ENCODE measurements at regions not wholly inside any gene's neighbourhood (a gene's known extent, or its start where the extent isn't known, plus 50 kb on each side); places are given as distances from the start of the nearest gene placed in this dataset.

DNA sequence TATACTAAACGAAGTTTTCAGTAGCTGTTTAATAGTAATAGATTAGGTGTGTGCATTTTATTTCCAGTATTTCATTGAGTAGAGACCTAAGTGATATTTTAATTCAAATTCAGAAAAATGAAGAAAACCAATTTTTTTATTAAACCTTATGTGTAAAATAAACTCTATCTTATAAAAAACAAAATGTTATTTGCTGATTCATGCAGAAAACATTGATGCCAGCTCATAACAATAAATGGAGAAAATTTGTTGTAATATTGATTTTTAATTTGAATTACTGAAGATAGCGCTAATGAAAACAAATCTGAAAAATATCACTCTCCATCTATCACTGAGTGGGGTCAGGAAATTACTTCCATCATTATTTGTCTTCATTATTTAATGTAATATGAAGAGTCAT, 1177.8 kb upstream of the SEMA6A start:
- Histone ChIP-seq H3K4me3 (no peak overlapping the region), H3K9me3 (ENCODE audit: control insufficient read depth in 4 of 4, insufficient read depth in 3 of 4, low read length in 3 of 4) (peaks cover 0 to 3% (median under 1%) of the 10 kb centered on the region in 4 donors), H3K36me3 (ENCODE audit: control insufficient read depth in 4 of 4, insufficient read depth in 4 of 4, low read length in 4 of 4) (no peaks in the 10 kb centered on the region), H3K27ac (ENCODE audit: low read depth in 1 of 2, low read length in 1 of 2) (no peak overlapping the region), H3K27me3 (ENCODE audit: control insufficient read depth in 3 of 3, insufficient read depth in 3 of 3, low read length in 2 of 3) (no peaks in the 10 kb centered on the region), H3K9ac (ENCODE audit: insufficient read depth in 1 of 2, low read length in 2 of 2) (no peak overlapping the region), H3K4me1 (ENCODE audit: control insufficient read depth in 5 of 5, insufficient read depth in 5 of 5, low read length in 5 of 5) (no peaks in the 10 kb centered on the region)
- no peak for ATAC-seq (ENCODE audit: insufficient read depth, low FRiP score)
- DNase-seq = no peak
- TF ChIP-seq, protein P1, sequence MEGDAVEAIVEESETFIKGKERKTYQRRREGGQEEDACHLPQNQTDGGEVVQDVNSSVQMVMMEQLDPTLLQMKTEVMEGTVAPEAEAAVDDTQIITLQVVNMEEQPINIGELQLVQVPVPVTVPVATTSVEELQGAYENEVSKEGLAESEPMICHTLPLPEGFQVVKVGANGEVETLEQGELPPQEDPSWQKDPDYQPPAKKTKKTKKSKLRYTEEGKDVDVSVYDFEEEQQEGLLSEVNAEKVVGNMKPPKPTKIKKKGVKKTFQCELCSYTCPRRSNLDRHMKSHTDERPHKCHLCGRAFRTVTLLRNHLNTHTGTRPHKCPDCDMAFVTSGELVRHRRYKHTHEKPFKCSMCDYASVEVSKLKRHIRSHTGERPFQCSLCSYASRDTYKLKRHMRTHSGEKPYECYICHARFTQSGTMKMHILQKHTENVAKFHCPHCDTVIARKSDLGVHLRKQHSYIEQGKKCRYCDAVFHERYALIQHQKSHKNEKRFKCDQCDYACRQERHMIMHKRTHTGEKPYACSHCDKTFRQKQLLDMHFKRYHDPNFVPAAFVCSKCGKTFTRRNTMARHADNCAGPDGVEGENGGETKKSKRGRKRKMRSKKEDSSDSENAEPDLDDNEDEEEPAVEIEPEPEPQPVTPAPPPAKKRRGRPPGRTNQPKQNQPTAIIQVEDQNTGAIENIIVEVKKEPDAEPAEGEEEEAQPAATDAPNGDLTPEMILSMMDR (IDR thresholded peaks at IDR 0.05; ENCODE audit: control extremely low read depth, extremely low read depth) = no peak
- WGBS, 2 donors = 81 to 83% methylated on average over 2 of the region's 2 CpGs

DNA sequence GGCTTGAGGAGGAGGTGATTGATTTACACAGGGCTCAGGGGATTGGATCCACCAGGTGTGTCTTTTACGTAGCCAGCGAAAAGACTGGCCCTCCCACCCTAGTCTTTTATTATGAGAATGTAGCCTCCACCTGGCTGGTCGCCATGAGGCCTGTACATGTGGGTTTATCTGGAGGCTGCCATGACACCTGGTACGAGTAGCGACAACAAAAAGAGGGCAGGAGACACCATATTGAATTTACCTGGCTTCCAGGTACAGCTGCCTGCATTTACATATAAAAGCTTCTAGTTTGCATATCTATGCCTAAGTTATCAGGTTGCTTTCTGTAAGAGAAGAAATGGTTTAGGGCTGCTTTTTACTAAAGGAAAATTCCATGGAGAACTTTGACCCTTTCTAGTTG, 1173.7 kb upstream of the SEMA6A start:
- Histone ChIP-seq H3K36me3 (ENCODE audit: control insufficient read depth in 4 of 4, insufficient read depth in 4 of 4, low read length in 4 of 4) (no peaks in the 10 kb centered on the region), H3K9me3 (ENCODE audit: control insufficient read depth in 4 of 4, insufficient read depth in 3 of 4, low read length in 3 of 4) (peaks cover 0 to 2% (median 0%) of the 10 kb centered on the region in 4 donors), H3K4me3 (no peak overlapping the region), H3K4me1 (ENCODE audit: control insufficient read depth in 5 of 5, insufficient read depth in 5 of 5, low read length in 5 of 5) (no peaks in the 10 kb centered on the region), H3K27me3 (ENCODE audit: control insufficient read depth in 3 of 3, insufficient read depth in 3 of 3, low read length in 2 of 3) (no peaks in the 10 kb centered on the region), H3K27ac (ENCODE audit: low read depth in 1 of 2, low read length in 1 of 2) (no peak overlapping the region), H3K9ac (ENCODE audit: insufficient read depth in 1 of 2, low read length in 2 of 2) (no peak overlapping the region)
- TF ChIP-seq, protein P1 (IDR thresholded peaks at IDR 0.05; ENCODE audit: control extremely low read depth, extremely low read depth) = no peak
- 81 to 85% methylated on average over 5 of the region's 5 CpGs for WGBS, 2 donors
- ATAC-seq (ENCODE audit: insufficient read depth, low FRiP score) = no peak
- DNase-seq = no peak

DNA sequence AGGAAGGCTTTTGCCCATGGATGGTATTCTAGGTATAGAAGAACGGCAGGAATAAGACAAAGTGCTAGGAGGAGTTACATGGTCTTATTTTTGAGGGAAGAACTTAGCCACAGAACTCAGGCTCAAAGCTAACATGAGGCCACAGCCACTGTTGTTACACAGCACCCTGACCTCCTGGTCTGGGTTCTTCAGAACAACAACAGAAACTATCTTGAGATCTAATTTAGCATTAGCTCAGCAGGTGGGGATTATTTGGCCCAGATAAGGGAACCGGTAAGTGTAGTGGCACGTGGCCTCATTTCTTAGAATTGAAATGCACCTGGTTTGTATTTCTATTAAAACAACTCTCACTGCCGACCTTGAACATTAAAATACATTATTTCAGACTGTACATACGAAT, 1168.7 kb upstream of the SEMA6A start:
- no peak for ATAC-seq (ENCODE audit: insufficient read depth, low FRiP score)
- Histone ChIP-seq H3K9me3 (ENCODE audit: control insufficient read depth in 4 of 4, insufficient read depth in 3 of 4, low read length in 3 of 4) (no peaks in the 10 kb centered on the region), H3K9ac (ENCODE audit: insufficient read depth in 1 of 2, low read length in 2 of 2) (no peak overlapping the region), H3K27ac (ENCODE audit: low read depth in 1 of 2, low read length in 1 of 2) (no peak overlapping the region), H3K4me1 (ENCODE audit: control insufficient read depth in 5 of 5, insufficient read depth in 5 of 5, low read length in 5 of 5) (peaks cover 0 to 15% (median 0%) of the 10 kb centered on the region in 5 donors), H3K4me3 (no peak overlapping the region), H3K27me3 (ENCODE audit: control insufficient read depth in 3 of 3, insufficient read depth in 3 of 3, low read length in 2 of 3) (no peaks in the 10 kb centered on the region), H3K36me3 (ENCODE audit: control insufficient read depth in 4 of 4, insufficient read depth in 4 of 4, low read length in 4 of 4) (no peaks in the 10 kb centered on the region)
- WGBS, 2 donors = 81 to 85% methylated on average over 5 of the region's 5 CpGs
- DNase-seq = no peak
- TF ChIP-seq, protein P1 (IDR thresholded peaks at IDR 0.05; ENCODE audit: control extremely low read depth, extremely low read depth) = no peak

DNA sequence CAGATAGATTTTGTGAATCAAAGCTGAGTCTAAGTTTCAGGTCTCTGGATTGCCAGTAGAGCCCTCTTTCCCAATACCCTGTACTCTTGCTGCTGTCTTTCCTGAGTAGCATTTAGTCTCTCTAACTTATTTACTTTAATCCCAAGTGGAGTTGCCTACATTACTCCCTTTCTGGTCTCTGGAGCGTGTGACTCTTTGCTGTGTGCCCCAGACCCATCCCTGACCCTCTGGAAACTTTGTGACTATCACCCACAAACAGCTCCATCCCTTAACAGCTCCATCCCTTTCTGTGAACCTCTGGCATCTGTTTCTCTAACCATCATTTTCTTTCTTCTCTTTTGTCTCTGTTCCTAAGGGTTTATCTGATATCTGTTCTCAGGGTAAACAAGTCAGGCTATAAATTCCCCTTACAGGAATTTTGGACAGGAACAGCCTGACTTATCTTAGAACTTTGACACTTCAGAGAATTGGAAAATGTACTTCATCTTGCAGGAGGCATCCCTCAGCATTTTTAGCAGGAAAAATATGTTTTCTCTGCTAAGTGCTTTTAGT, 1167.1 kb upstream of the SEMA6A start:
- 40 to 75% methylated on average over 1 of the region's 1 CpG for WGBS, 2 donors
- H3K36me3 ChIP-seq (ENCODE audit: control insufficient read depth in 4 of 4, insufficient read depth in 4 of 4, low read length in 4 of 4) = no peaks in the 10 kb centered on the region
- no peak overlapping the region for H3K4me3 ChIP-seq
- H3K9me3 ChIP-seq (ENCODE audit: control insufficient read depth in 4 of 4, insufficient read depth in 3 of 4, low read length in 3 of 4) = no peaks in the 10 kb centered on the region
- H3K27me3 ChIP-seq (ENCODE audit: control insufficient read depth in 3 of 3, insufficient read depth in 3 of 3, low read length in 2 of 3) = no peaks in the 10 kb centered on the region
- H3K27ac ChIP-seq (ENCODE audit: low read depth in 1 of 2, low read length in 1 of 2) = no peak overlapping the region
- ATAC-seq (ENCODE audit: insufficient read depth, low FRiP score) (no peak), DNase-seq (peak in 2 of 3 donors; percentile 36 to 54)
- H3K9ac ChIP-seq (ENCODE audit: insufficient read depth in 1 of 2, low read length in 2 of 2) = no peak overlapping the region
- TF ChIP-seq, protein P1 (IDR thresholded peaks at IDR 0.05; ENCODE audit: control extremely low read depth, extremely low read depth) = no peak
- H3K4me1 ChIP-seq (ENCODE audit: control insufficient read depth in 5 of 5, insufficient read depth in 5 of 5, low read length in 5 of 5) = peaks cover 0 to 15% (median 0%) of the 10 kb centered on the region in 5 donors
